ENCODE measurements at regions not wholly inside any gene's neighbourhood (a gene's known extent, or its start where the extent isn't known, plus 50 kb on each side); places are given as distances from the start of the nearest gene placed in this dataset.
"Not testable (repeated sequence)": the region's sequence is repeated elsewhere in the genome, so short reads cannot be mapped to it uniquely, and the experiment has no call there.

- no peaks in the 10 kb centered on the region for H3K4me1 ChIP-seq
- H3K27me3 ChIP-seq: no peaks in the 10 kb centered on the region
- TF ChIP-seq, protein P1, sequence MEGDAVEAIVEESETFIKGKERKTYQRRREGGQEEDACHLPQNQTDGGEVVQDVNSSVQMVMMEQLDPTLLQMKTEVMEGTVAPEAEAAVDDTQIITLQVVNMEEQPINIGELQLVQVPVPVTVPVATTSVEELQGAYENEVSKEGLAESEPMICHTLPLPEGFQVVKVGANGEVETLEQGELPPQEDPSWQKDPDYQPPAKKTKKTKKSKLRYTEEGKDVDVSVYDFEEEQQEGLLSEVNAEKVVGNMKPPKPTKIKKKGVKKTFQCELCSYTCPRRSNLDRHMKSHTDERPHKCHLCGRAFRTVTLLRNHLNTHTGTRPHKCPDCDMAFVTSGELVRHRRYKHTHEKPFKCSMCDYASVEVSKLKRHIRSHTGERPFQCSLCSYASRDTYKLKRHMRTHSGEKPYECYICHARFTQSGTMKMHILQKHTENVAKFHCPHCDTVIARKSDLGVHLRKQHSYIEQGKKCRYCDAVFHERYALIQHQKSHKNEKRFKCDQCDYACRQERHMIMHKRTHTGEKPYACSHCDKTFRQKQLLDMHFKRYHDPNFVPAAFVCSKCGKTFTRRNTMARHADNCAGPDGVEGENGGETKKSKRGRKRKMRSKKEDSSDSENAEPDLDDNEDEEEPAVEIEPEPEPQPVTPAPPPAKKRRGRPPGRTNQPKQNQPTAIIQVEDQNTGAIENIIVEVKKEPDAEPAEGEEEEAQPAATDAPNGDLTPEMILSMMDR (IDR thresholded peaks at IDR 0.05): no peak
- no peak overlapping the region for H3K4me3 ChIP-seq
- DNase-seq (no peak), ATAC-seq (peak; percentile 62)
- intact Hi-C loops (cut with DNase I): no loop called here
- no peak overlapping the region for H3K27ac ChIP-seq
- no peaks in the 10 kb centered on the region for H3K9me3 ChIP-seq
- H3K36me3 ChIP-seq: no peaks in the 10 kb centered on the region
Observed at GRCh38 chr10:28180654-28181053, 122.2 kb downstream of the MPP7 start.

GRCh38 chr10:28179743-28180099, 123.1 kb downstream of the MPP7 start:
- no peak for ATAC-seq
- intact Hi-C loops (cut with DNase I): no loop called here
- no peaks in the 10 kb centered on the region for H3K4me1 ChIP-seq
- no peak overlapping the region for H3K27ac ChIP-seq
- H3K36me3 ChIP-seq: no peaks in the 10 kb centered on the region
- no peak overlapping the region for H3K4me3 ChIP-seq
- no peak for DNase-seq
- H3K9me3 ChIP-seq: no peaks in the 10 kb centered on the region
- TF ChIP-seq, protein P1 (IDR thresholded peaks at IDR 0.05): no peak
- H3K27me3 ChIP-seq: no peaks in the 10 kb centered on the region

- intact Hi-C loops (cut with DNase I): no loop called here
- DNase-seq (no peak), ATAC-seq (peak; percentile 82)
- TF ChIP-seq, protein P1 (IDR thresholded peaks at IDR 0.05): peak; percentile 75
- Histone ChIP-seq H3K36me3 (no peaks in the 10 kb centered on the region), H3K4me1 (no peaks in the 10 kb centered on the region), H3K27me3 (no peaks in the 10 kb centered on the region), H3K27ac (no peak overlapping the region), H3K4me3 (no peak overlapping the region), H3K9me3 (no peaks in the 10 kb centered on the region)
Observed at GRCh38 chr10:28179006-28179742, 123.7 kb downstream of the MPP7 start.

DNA sequence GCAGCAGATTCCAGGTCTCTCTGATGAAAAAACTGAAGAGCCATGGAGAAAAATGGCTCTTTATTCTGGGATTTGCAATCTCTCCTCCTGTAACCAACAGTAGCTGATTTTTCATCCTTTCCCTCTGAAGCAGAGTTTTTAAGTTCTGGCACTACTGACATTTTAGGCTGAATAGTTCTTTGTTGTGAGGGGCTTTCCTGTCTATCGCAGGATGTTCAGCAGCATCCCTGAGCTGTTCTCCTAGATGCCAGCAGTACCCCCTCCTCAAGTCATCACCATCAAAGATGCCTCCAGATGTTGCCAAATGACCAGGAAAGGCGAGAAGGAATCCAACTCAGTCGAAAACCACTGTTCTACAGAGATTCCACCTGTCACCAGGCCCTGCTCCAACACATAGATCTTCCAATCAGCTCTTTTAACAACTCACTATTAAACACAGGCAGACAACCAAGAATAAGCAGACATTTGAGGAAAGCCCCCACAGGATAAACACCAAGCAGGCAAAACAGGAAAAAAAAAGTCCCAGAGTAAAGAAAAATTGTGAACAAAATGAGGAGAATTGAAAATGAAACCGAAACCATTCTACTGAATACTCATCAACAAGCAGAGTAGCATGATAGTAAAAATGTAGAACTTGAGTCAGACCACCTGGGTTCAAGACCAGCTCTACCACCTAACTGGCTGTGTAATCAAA, 124.8 kb downstream of the MPP7 start:
- intact Hi-C loops (cut with DNase I): no loop called here
- ATAC-seq: no peak
- Histone ChIP-seq H3K36me3 (no peaks in the 10 kb centered on the region), H3K4me3 (peak overlapping the region; percentile 19), H3K27me3 (no peaks in the 10 kb centered on the region), H3K27ac (no peak overlapping the region), H3K9me3 (no peaks in the 10 kb centered on the region), H3K4me1 (no peaks in the 10 kb centered on the region)
- DNase-seq: no peak
- TF ChIP-seq, protein P1 (IDR thresholded peaks at IDR 0.05): no peak

- H3K4me1 ChIP-seq; H3K27me3 ChIP-seq; intact Hi-C loops (cut with DNase I): not testable (repeated sequence)
Observed at GRCh38 chr10:28176498-28176897, 126.4 kb downstream of the MPP7 start.

DNA sequence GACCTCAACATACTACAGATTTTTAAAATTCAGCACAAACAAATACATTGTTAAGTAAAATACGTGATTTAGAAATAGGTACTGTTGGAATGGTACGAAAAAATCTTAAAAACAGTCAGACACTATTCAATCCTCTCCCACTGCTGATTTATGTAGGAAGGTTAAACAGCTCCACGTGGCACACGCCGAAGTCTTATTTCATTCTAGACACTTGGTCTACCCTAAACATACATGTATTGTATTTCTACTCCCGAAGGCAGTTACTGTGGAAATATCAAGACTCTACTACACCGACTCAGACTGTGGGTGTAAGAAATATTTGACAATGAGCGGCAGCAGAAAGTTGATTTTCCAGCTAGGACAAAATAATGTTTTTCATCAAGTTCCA, 130.6 kb downstream of the MPP7 start:
- ATAC-seq: no peak
- no peak overlapping the region for H3K27ac ChIP-seq
- H3K36me3 ChIP-seq: no peaks in the 10 kb centered on the region
- intact Hi-C loops (cut with DNase I): no loop called here
- H3K9me3 ChIP-seq: no peaks in the 10 kb centered on the region
- no peaks in the 10 kb centered on the region for H3K4me1 ChIP-seq
- no peak overlapping the region for H3K4me3 ChIP-seq
- TF ChIP-seq, protein P1 (IDR thresholded peaks at IDR 0.05): no peak
- H3K27me3 ChIP-seq: no peaks in the 10 kb centered on the region
- DNase-seq: no peak

More at GRCh38 chr10:28176498-28176897, 126.4 kb downstream of the MPP7 start:
- not testable (repeated sequence) for H3K27ac ChIP-seq, H3K9me3 ChIP-seq, DNase-seq, H3K36me3 ChIP-seq, ATAC-seq, H3K4me3 ChIP-seq

Data from upper lobe of right lung (tissue), 1 donor.